HG03342 (cell line): ENCODE measurements at regions not wholly inside any gene's neighbourhood (a gene's known extent, or its start where the extent isn't known, plus 50 kb on each side); places are given as distances from the start of the nearest gene placed in this dataset.
A peak's percentile ranks its signal among the peaks of the same experiment; 100 is the strongest.
"Not testable (repeated sequence)": the region's sequence is repeated elsewhere in the genome, so short reads cannot be mapped to it uniquely, and the experiment has no call there.

Source experiments
- ATAC-seq: cut with Tn5 transposase; IDR thresholded peaks from one replicate; pipeline ENCODE4 v1.9.1; 2021; ENCODE audit warnings: mild to moderate bottlenecking, moderate library complexity; ENCODE audit not compliant: unreplicated experiment

DNA sequence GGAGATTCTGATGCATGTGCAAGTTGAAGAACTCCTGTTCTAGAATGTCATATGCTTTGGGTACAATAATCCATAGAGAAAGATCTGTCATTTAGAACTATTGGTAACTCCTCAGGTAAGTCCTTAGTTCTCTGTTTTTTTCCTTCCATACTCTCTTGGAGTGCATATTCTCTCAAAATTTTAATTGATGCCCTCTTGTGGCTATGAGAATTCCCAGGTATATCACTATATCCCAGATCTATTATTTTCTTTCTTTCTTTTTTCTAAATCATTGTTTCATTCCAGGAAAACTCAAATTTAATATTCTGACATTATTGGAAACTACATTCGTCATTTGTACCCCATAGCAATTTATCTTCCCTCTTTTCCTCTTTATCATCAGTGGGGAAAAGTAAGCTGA lies 485.4 kb downstream of the KLF5 start:
- no peak for ATAC-seq

DNA sequence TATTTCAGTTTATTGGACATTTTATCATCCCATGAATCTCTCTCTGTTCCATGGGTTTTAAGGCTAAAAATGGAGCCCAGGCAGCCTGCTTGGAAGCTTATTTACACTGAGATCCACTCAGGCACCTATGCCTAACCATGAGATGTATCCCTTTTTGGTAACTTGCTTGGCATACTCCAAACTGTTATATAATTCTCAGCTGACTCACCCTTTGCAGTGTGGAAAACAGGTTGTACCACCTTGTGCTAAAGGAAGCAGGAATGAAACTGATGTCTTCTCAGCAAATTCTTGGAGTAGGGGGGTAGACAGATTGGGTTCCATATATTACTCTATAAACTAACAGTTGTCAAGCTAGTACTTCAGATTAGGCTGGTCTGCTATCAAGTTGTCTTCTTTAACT lies 483.6 kb downstream of the KLF5 start:
- no peak for ATAC-seq

DNA sequence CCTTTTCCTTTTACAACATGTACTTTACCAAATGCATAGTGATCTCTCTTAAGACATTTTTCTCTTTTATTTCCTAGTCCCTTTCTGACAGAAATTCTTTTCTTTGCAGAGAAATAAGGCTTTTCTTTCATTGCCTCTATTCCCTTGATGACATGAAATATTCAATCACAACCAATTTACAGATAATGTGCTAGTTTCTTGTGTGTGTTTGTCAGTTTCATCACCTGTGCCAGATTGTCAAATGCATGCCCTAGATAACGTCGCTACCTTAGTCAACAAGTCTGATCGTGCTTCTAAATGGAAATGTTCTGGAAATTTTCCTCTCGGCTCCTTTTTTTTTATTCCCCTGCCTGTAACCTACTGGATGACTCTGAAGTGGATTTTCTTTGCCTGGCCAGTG lies 478.1 kb downstream of the KLF5 start:
- ATAC-seq: no peak

DNA sequence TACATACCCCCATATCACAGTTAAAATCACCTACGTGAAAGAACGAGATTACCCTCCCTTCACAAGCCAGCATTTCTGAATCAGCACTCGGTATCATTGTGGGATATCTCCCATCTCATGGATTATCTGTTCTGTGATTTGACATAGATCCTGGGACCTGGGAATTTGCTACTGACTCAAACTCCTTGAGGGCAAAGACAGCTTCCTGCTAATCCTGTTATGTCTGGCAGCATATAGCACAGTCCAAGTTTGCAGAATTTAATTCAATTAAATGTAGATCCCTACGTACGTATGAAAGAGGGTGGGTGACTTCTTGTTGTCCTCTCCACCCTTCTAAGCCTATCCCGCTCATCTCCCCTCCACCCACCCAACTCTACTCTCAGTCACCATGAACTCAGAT lies 476.5 kb downstream of the KLF5 start:
- no peak for ATAC-seq

- no peak for ATAC-seq
These were observed 474.2 kb downstream of the KLF5 start for GRCh38 chr13:73532987-73533510.

DNA sequence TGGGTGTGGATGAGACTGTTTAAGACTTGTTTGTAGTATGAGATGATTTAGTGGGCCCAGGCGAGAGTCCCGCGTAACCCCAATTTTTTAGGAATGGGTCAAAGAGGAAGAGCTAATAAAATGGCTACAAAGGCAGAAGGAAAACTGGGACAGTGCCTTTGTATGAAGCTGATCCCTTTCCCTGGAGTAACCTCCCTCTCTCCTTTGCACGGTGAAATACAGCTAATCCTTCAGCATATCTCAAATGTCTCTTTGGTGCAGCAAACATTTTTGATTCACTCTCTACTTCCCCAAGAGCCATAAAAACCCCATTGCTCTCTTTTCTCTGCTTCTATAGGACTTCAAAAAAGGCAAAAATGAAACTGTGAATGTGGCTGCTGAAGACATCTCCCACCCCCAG lies 473.8 kb downstream of the KLF5 start:
- ATAC-seq: no peak

GRCh38 chr13:73531014-73531413 lies 472.2 kb downstream of the KLF5 start:
- ATAC-seq: no peak

GRCh38 chr13:73522937-73523336 lies 464.1 kb downstream of the KLF5 start:
- no peak for ATAC-seq

GRCh38 chr13:73521985-73522524 lies 463.2 kb downstream of the KLF5 start:
- ATAC-seq: no peak

DNA sequence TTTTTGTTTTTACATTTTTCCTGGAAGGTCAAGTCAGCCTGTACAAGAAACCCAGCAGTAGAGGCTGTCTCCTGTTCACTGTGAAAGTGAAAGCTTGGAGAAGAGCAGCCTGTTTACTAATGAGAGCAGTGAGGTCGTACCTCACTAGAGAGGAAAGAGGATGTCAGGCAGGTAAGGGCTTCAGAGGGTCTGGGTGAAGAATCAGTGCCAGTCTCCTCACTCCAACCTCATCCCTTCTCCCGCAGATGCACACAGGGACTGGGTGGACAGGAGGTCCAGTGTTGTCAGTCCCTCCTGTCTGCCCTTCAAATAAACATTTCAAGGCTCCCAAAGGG lies 462.5 kb downstream of the KLF5 start:
- ATAC-seq: peak; percentile 56

- ATAC-seq: no peak
These were observed 461.9 kb downstream of the KLF5 start for GRCh38 chr13:73520566-73521289.

DNA sequence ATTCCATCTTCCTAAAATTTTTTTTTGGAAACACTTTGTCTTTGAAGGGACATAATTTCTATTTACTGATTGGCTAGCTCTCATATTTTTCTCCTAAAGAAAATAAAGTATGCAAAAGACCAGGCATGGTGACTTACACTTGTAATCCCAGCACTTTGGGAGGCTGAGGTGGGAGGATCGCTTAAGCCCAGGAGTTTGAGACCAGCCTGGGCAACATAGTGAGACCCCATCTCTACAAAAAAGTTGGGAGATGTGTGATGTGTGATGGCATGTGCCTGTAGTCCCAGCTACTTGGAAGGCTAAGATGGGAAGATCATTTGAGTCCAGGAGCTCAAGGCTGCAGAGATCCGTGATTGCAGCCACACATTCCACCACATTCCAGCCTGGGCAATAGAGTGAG lies 461.3 kb downstream of the KLF5 start:
- not testable (repeated sequence) for ATAC-seq

DNA sequence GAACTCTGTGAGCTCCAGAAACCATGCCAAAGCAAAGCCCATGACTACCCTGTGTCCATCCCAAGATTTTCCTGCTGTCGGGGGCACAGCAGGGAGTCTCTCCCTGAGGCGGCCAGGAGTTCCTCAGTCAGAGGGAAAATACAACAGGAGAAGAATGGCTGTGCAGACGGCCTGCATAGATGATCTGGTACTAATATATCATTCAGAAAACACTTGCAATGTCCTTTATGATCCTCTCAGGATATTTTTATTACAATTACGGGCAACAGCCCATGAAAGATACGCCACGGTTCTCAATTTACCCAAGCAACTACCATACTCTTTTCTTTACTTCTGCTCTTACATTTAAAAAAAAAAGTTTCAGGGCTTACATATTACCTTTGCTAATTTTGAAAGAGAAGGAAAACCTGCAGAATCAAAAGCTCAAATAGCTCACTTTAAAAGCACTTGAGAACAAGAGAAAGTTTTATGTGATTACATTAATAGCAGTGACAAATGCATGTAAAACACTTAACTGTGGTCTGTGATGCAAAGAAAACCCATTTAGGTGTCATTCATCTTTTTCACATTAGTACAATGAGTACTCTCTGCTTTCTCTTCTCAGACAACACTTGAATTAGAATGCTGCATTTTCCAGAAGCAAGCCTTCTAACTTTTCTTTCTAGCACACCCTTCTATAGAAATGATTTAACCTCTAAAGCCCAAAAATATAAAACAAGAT lies 460.8 kb downstream of the KLF5 start:
- no peak for ATAC-seq

DNA sequence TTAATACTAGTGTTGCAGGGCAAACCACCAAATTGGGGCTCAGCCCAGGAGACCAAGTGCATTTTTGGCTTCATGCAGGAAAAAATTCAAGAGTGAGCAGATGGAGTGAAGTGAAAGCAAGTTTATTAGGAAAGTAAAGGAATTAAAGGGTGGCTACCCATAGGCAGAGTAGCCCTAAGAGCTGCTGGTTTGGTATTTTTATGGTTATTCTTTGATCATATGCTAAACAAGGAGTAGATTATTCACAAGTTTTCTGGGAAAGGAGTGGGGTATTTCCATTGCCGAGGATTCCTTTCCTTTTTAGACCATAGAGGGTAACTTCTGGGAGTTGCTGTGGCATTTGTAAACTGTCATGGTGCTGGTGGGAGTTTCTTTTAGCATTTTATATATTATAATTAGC lies 459.0 kb downstream of the KLF5 start:
- ATAC-seq: no peak

DNA sequence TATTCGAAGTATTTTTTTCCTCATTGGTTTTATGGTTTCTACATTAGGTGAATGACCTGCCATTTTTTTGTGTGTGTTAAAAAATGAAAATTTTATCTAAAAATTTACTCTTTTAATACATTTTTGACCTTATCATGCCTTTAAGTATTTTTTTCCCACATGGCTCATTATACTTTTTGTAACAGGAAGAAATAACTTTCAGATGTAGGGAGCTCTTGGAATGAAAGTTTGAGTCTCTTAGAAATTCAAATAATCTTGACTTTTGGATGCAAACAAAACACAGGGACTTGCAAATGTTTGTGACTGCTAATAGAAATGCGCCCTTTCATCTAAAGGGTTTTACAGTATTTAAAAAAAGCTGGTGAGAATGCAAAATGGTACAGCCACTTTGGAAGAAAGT lies 457.9 kb downstream of the KLF5 start:
- ATAC-seq: no peak

GRCh38 chr13:73514208-73514607 lies 455.4 kb downstream of the KLF5 start:
- ATAC-seq: no peak

GRCh38 chr13:73513751-73514150 lies 454.9 kb downstream of the KLF5 start:
- no peak for ATAC-seq

DNA sequence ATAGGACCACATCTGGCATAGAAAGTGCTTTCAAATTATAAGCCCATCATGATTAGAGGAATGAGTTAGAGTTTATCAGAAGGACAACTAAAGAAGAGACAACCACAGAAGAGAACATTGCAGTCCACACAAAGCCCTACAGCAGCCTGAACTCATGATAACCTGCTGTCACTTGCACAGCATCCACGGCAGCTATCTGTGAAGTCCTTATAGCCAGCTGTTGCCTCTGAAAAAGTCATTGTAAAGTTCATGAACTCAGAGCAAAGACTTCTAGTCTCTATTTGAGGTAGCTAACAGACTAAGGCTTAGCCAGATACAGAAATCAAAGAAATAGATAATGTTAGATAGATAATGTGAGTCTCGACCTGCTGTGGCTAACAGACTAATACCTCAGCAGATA lies 450.0 kb downstream of the KLF5 start:
- ATAC-seq: no peak

GRCh38 chr13:73505376-73505890 lies 446.6 kb downstream of the KLF5 start:
- no peak for ATAC-seq

DNA sequence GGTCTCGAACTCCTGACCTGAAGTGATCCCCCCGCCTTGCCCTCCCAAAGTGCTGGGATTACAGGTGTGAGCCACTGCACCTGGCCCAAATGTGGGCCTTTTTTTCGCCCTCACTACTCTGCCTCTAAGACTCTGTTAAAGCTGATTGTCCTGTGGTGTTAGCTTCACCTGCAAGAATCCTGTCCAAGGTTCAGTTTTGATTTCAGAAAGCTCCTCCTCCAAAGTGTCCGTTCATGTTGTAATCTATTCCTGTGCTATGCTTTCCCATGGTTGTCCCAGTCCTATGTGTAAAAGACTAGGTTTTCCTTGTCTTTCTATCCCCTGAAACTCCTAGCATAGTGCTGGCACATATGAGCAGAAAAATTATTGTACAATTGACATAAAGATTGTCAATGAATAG lies 440.9 kb downstream of the KLF5 start:
- no peak for ATAC-seq

DNA sequence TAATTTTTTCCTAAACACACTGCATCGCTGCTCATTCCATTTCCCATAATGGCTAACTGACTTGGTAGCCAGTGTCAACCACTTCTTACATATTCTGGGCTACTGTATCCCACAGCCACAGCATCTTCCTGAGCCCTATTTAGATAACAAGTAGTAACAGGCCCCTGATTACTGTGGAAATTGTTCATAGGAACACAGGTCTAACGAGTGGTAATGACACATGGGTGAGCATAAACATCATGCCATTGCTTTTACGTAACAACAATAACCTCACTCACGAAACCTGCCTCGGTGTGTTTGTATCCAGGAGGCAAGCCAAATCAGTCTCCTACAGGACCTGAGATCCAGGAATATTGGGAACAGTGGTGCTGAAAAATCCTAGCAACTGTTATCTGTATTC lies 438.6 kb downstream of the KLF5 start:
- no peak for ATAC-seq

GRCh38 chr13:73496711-73497110 lies 437.9 kb downstream of the KLF5 start:
- ATAC-seq: no peak
